ENCODE measurements at regions not wholly inside any gene's neighbourhood (a gene's known extent, or its start where the extent isn't known, plus 50 kb on each side); places are given as distances from the start of the nearest gene placed in this dataset.

DNA sequence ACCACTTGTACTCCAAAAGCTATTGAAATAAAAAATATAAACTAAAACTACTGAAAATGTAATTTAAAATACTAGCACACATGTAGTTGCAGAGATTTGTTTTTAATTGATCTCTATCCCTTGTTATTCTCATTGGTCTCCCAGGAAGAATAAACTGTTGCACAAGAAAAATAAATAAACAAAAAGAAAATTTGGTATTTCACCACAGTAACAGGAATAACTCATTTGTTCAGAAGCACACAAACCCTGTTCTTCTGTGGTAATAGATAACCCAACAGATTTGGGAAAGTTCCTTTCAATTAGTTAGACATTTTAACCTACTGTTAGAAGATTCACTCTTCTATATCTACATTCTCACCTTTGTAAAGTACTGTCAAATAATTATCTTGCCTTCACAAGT, 70.9 kb upstream of the APOOL start:
- TF ChIP-seq, protein P1, sequence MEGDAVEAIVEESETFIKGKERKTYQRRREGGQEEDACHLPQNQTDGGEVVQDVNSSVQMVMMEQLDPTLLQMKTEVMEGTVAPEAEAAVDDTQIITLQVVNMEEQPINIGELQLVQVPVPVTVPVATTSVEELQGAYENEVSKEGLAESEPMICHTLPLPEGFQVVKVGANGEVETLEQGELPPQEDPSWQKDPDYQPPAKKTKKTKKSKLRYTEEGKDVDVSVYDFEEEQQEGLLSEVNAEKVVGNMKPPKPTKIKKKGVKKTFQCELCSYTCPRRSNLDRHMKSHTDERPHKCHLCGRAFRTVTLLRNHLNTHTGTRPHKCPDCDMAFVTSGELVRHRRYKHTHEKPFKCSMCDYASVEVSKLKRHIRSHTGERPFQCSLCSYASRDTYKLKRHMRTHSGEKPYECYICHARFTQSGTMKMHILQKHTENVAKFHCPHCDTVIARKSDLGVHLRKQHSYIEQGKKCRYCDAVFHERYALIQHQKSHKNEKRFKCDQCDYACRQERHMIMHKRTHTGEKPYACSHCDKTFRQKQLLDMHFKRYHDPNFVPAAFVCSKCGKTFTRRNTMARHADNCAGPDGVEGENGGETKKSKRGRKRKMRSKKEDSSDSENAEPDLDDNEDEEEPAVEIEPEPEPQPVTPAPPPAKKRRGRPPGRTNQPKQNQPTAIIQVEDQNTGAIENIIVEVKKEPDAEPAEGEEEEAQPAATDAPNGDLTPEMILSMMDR (IDR thresholded peaks at IDR 0.05; ENCODE audit: low read length), result no peak
- TF ChIP-seq EZH2 (IDR thresholded peaks at IDR 0.05; ENCODE audit: borderline replicate concordance, low read length), result no peak

Data from OCI-LY1 (cell line).